PFSK-1 (cell line): ENCODE measurements at regions not wholly inside any gene's neighbourhood (a gene's known extent, or its start where the extent isn't known, plus 50 kb on each side); places are given as distances from the start of the nearest gene placed in this dataset.

Source experiments
- FOXP2 ChIP-seq: optimal IDR thresholded peaks from 2 replicates; pipeline ENCODE3; 2011; ENCODE audit warnings: borderline replicate concordance, control low read depth, inconsistent platforms; ENCODE audit not compliant: insufficient read depth; ENCODE audit errors: extremely low read length, extremely low read depth
- POLR2AphosphoS5 ChIP-seq: IDR thresholded peaks from 2 replicates; pipeline ENCODE4 v1.6.1; 2012; ENCODE audit warnings: low read depth, mild to moderate bottlenecking, control low read depth, low read length, moderate library complexity
- REST ChIP-seq, 2 experiments: IDR thresholded peaks; 2 replicates each; pipeline versions ENCODE4 v1.6.1 to v1.8.0; 2011 to 2012; ENCODE audit warnings: low read depth in 2 of 2, low read length in 2 of 2, control low read depth in 1 of 2, inconsistent platforms in 1 of 2, mild to moderate bottlenecking in 1 of 2, moderate library complexity in 1 of 2; ENCODE audit not compliant: insufficient read depth in 1 of 2
- SIN3A ChIP-seq: IDR thresholded peaks from 2 replicates; pipeline ENCODE4 v1.6.1; 2012; ENCODE audit warnings: mild to moderate bottlenecking, low read length, moderate library complexity, borderline replicate concordance; ENCODE audit not compliant: insufficient read depth
- TAF1 ChIP-seq: IDR thresholded peaks from 2 replicates; pipeline ENCODE4 v1.6.1; 2012; ENCODE audit warnings: low read length, control low read depth, borderline replicate concordance; ENCODE audit not compliant: insufficient read depth

- TF ChIP-seq SIN3A (no peak), POLR2AphosphoS5 (no peak), TAF1 (no peak), REST (IDR thresholded peaks at IDR 0.05; ENCODE audit: insufficient read depth in 1 of 2, low read depth in 2 of 2, low read length in 2 of 2) (no peak), FOXP2 (no peak)
Measured at GRCh38 chr16:88323041-88323440, 59.7 kb upstream of the ZNF469 start.

- TF ChIP-seq SIN3A: no peak
- no peak for TF ChIP-seq POLR2AphosphoS5
- TF ChIP-seq REST (IDR thresholded peaks at IDR 0.05; ENCODE audit: insufficient read depth in 1 of 2, low read depth in 2 of 2, low read length in 2 of 2): no peak
- TF ChIP-seq FOXP2: no peak
- no peak for TF ChIP-seq TAF1
Measured at GRCh38 chr16:88323546-88324330, 59.0 kb upstream of the ZNF469 start.

GRCh38 chr16:88325087-88325750, 57.5 kb upstream of the ZNF469 start:
- TF ChIP-seq FOXP2 (no peak), POLR2AphosphoS5 (no peak), TAF1 (no peak), REST (IDR thresholded peaks at IDR 0.05; ENCODE audit: insufficient read depth in 1 of 2, low read depth in 2 of 2, low read length in 2 of 2) (no peak), SIN3A (no peak)

- TF ChIP-seq SIN3A (no peak), TAF1 (no peak), FOXP2 (no peak), REST (IDR thresholded peaks at IDR 0.05; ENCODE audit: insufficient read depth in 1 of 2, low read depth in 2 of 2, low read length in 2 of 2) (no peak), POLR2AphosphoS5 (no peak)
Measured at GRCh38 chr16:88325976-88326375, 56.8 kb upstream of the ZNF469 start.
